H1 (cell line): ENCODE measurements at regions not wholly inside any gene's neighbourhood (a gene's known extent, or its start where the extent isn't known, plus 50 kb on each side); places are given as distances from the start of the nearest gene placed in this dataset.

Experiments used
- CTCF ChIA-PET: fragments of 300-600 bp; sonication (Branson Sonifier 250); formaldehyde crosslinking; loops from one replicate; lab custom pipeline; 2021; ENCODE audit not compliant: partially characterized antibody; lab: Charles Lee
- POLR2A ChIA-PET: fragments of 300-600 bp; sonication (Branson Sonifier 250); formaldehyde crosslinking; loops from one replicate; lab custom pipeline; 2021; ENCODE audit warnings: inconsistent platforms; ENCODE audit not compliant: partially characterized antibody; lab: Charles Lee
- DNase-seq, 2 experiments: peaks; one replicate each; pipeline versions ENCODE4 v3.0.0 to v3.0.0-alpha.2; 2010 to 2022; ENCODE audit warnings: low spot score in 2 of 2, low read depth in 1 of 2, mixed read lengths in 1 of 2
- FAIRE-seq: peaks from 2 replicates; lab custom pipeline; 2011; peaks lifted over from hg19 to GRCh38; lab: Jason Lieb, UNC
- H2AFZ ChIP-seq: 2 replicates; pipeline ENCODE4 v1.8.1; 2012; ENCODE audit warnings: low read length, inconsistent platforms
- H2AK5ac ChIP-seq: 2 replicates; pipeline ENCODE4 v1.6.1; 2013; ENCODE audit warnings: low read depth, low read length
- H2BK120ac ChIP-seq: replicated peaks from 2 replicates; pipeline ENCODE3; 2013; ENCODE audit warnings: low read depth, low read length, inconsistent platforms
- H2BK12ac ChIP-seq: 2 replicates; pipeline ENCODE4 v1.6.1; 2013; ENCODE audit warnings: low read depth, low read length
- H2BK15ac ChIP-seq: 2 replicates; pipeline ENCODE4 v1.6.1; 2013; ENCODE audit warnings: low read length
- H2BK20ac ChIP-seq: 2 replicates; pipeline ENCODE4 v1.6.1; 2013; ENCODE audit warnings: low read length
- H2BK5ac ChIP-seq: 2 replicates; pipeline ENCODE4 v1.6.1; 2013; ENCODE audit warnings: low read depth, low read length
- H3K14ac ChIP-seq: 2 replicates; pipeline ENCODE4 v1.6.1; 2013; ENCODE audit warnings: inconsistent platforms; ENCODE audit not compliant: insufficient read length
- H3K18ac ChIP-seq: 2 replicates; pipeline ENCODE4 v1.6.1; 2013; ENCODE audit warnings: low read length; ENCODE audit errors: extremely low read depth
- H3K23ac ChIP-seq: 2 replicates; pipeline ENCODE4 v1.6.1; 2013; ENCODE audit warnings: inconsistent platforms; ENCODE audit not compliant: insufficient read length
- H3K23me2 ChIP-seq: 2 replicates; pipeline ENCODE4 v1.6.1; 2013; ENCODE audit warnings: low read depth, low read length
- H3K27ac ChIP-seq: 2 replicates; pipeline ENCODE4 v1.6.1; 2011; ENCODE audit warnings: low read depth, low read length, inconsistent platforms
- H3K27me3 ChIP-seq, 4 experiments: replicated peaks in 1 of 4; 1 replicate in 1 of 4; 2 replicates in 3 of 4; pipeline versions ENCODE4 v1.6.1 to v1.8.1; 2011 to 2013; ENCODE audit warnings: low read length in 3 of 4, mild to moderate bottlenecking in 3 of 4, inconsistent platforms in 2 of 4, mixed read lengths in 2 of 4, moderate library complexity in 1 of 4; ENCODE audit not compliant: control insufficient read depth in 3 of 4, insufficient read depth in 3 of 4; ENCODE audit errors: extremely low read depth in 1 of 4
- H3K36me3 ChIP-seq, 4 experiments: 2 replicates each; pipeline versions ENCODE4 v1.6.1 to v1.8.1; 2011 to 2013; ENCODE audit warnings: mild to moderate bottlenecking in 4 of 4, low read length in 3 of 4, moderate library complexity in 2 of 4, control low read depth in 1 of 4, inconsistent platforms in 1 of 4; ENCODE audit not compliant: insufficient read depth in 4 of 4, control insufficient read depth in 2 of 4
- H3K4ac ChIP-seq: replicated peaks from 2 replicates; pipeline ENCODE3; 2013; ENCODE audit warnings: low read length, low read depth, mixed read lengths, inconsistent platforms; ENCODE audit not compliant: insufficient read length
- H3K4me1 ChIP-seq, 4 experiments: replicated peaks in 1 of 4; 1 replicate in 1 of 4; 2 replicates in 3 of 4; pipeline versions ENCODE4 v1.6.1 to v1.8.1; 2011 to 2013; ENCODE audit warnings: low read length in 3 of 4, inconsistent platforms in 2 of 4, mixed read lengths in 1 of 4; ENCODE audit not compliant: insufficient read depth in 4 of 4, control insufficient read depth in 3 of 4
- H3K4me2 ChIP-seq, 2 experiments: 2 replicates each; pipeline versions ENCODE4 v1.6.1 to v1.8.1; 2011 to 2013; ENCODE audit warnings: low read depth in 2 of 2, low read length in 2 of 2, control low read depth in 1 of 2, inconsistent platforms in 1 of 2, mild to moderate bottlenecking in 1 of 2; ENCODE audit not compliant: insufficient read depth in 1 of 2
- H3K4me3 ChIP-seq, 4 experiments: fragments of 200-600, 300-600 bp in 1 of 4; sonication (generic), shearing (Covaris generic), sonication (Bioruptor Twin) in 1 of 4; 2 replicates each; pipeline versions ENCODE4 v1.5.1 to v1.8.1; 2011 to 2016; ENCODE audit warnings: low read length in 4 of 4, low read depth in 3 of 4, control low read depth in 2 of 4, inconsistent platforms in 2 of 4, mild to moderate bottlenecking in 2 of 4, mixed read lengths in 1 of 4, moderate library complexity in 1 of 4; ENCODE audit not compliant: insufficient read depth in 2 of 4; ENCODE audit errors: extremely low read depth in 1 of 4
- H3K56ac ChIP-seq: replicated peaks from 2 replicates; pipeline ENCODE3; 2013; ENCODE audit warnings: low read depth, mild to moderate bottlenecking, mixed read lengths, low read length, inconsistent platforms; ENCODE audit not compliant: insufficient read length
- H3K79me1 ChIP-seq: 2 replicates; pipeline ENCODE4 v1.6.1; 2013; ENCODE audit warnings: low read depth, low read length, control low read depth
- H3K79me2 ChIP-seq, 2 experiments: 2 replicates each; pipeline versions ENCODE4 v1.6.1 to v1.8.1; 2012 to 2013; ENCODE audit warnings: low read length in 2 of 2, mild to moderate bottlenecking in 2 of 2, inconsistent platforms in 1 of 2; ENCODE audit not compliant: insufficient read depth in 2 of 2, control insufficient read depth in 1 of 2
- H3K9ac ChIP-seq, 4 experiments: replicated peaks in 1 of 4; 1 replicate in 1 of 4; 2 replicates in 3 of 4; pipeline versions ENCODE4 v1.6.1 to v1.8.1; 2011 to 2013; ENCODE audit warnings: low read depth in 3 of 4, low read length in 3 of 4, control low read depth in 2 of 4, mild to moderate bottlenecking in 2 of 4, moderate library complexity in 2 of 4, inconsistent platforms in 1 of 4; ENCODE audit errors: extremely low read depth in 1 of 4
- H3K9me3 ChIP-seq, 2 experiments: 2 replicates each; pipeline versions ENCODE4 v1.6.1 to v1.8.1; 2012 to 2013; ENCODE audit warnings: mild to moderate bottlenecking in 2 of 2, moderate library complexity in 2 of 2, control low read depth in 1 of 2, inconsistent platforms in 1 of 2, low read depth in 1 of 2, low read length in 1 of 2, mixed read lengths in 1 of 2; ENCODE audit not compliant: insufficient read depth in 2 of 2
- H4K20me1 ChIP-seq, 2 experiments: replicated peaks in 1 of 2; 2 replicates each; pipeline versions ENCODE3 to v1.8.1; 2011 to 2013; ENCODE audit warnings: inconsistent platforms in 2 of 2, low read length in 2 of 2, mild to moderate bottlenecking in 1 of 2; ENCODE audit not compliant: insufficient read depth in 2 of 2, control insufficient read depth in 1 of 2
- H4K5ac ChIP-seq: 2 replicates; pipeline ENCODE4 v1.6.1; 2013; ENCODE audit warnings: low read length, low read depth, mixed read lengths, inconsistent platforms; ENCODE audit not compliant: insufficient read length
- H4K8ac ChIP-seq: 2 replicates; pipeline ENCODE4 v1.8.0; 2013; ENCODE audit warnings: mild to moderate bottlenecking, moderate library complexity, low read length, inconsistent platforms; ENCODE audit not compliant: insufficient read depth; ENCODE audit errors: extremely low read depth
- H4K91ac ChIP-seq: replicated peaks from 2 replicates; pipeline ENCODE3; 2013; ENCODE audit warnings: low read length, mixed read lengths, inconsistent platforms; ENCODE audit not compliant: insufficient read length
- BACH1 ChIP-seq: IDR thresholded peaks from 2 replicates; pipeline ENCODE4 v1.6.1; 2012; ENCODE audit warnings: low read length, improper control_type of control experiment
- CTCF ChIP-seq, 3 experiments: IDR thresholded peaks; 1 replicate in 2 of 3; 2 replicates in 1 of 3; pipeline versions ENCODE4 v1.5.1 to v1.6.1; 2011; ENCODE audit warnings: low read length in 3 of 3, mild to moderate bottlenecking in 3 of 3, inconsistent platforms in 2 of 3, low read depth in 1 of 3, moderate library complexity in 1 of 3; ENCODE audit not compliant: insufficient read depth in 1 of 3; ENCODE audit errors: control extremely low read depth in 1 of 3
- KDM1A ChIP-seq: fragments of 200-600, 300-600 bp; sonication (generic); IDR thresholded peaks from 2 replicates; pipeline ENCODE4 v1.7.1; 2016; ENCODE audit warnings: mild to moderate bottlenecking, low read length, borderline replicate concordance
- MAX ChIP-seq: IDR thresholded peaks from 2 replicates; pipeline ENCODE4 v1.6.1; 2012; ENCODE audit warnings: inconsistent platforms
- WGBS, 2 experiments: shearing (Covaris generic) in 1 of 2; methylation state at CpG; one replicate each; pipeline versions ENCODE4 v1.1.6 to v1.1.7; 2013 to 2015; ENCODE audit warnings: low lambda C conversion rate in 2 of 2, mixed read lengths in 2 of 2, inconsistent platforms in 1 of 2, low coverage in 1 of 2, missing lambda C conversion rate in 1 of 2; ENCODE audit not compliant: insufficient replicate concordance in 2 of 2, insufficient coverage in 1 of 2, insufficient read length in 1 of 2; ENCODE audit errors: extremely low coverage in 1 of 2, missing lambda C conversion rate in 1 of 2; 5-methylcytosine and 5-hydroxymethylcytosine counted together

- Histone ChIP-seq H3K23ac (no peak overlapping the region), H3K4me2 (no peak overlapping the region), H2BK15ac (no peak overlapping the region), H2BK120ac (no peak overlapping the region), H3K27me3 (no peaks in the 10 kb centered on the region), H4K91ac (no peak overlapping the region), H3K4ac (no peak overlapping the region), H3K27ac (no peak overlapping the region), H4K8ac (no peak overlapping the region), H3K79me2 (no peaks in the 10 kb centered on the region), H4K20me1 (no peaks in the 10 kb centered on the region), H3K36me3 (no peaks in the 10 kb centered on the region), H2AFZ (no peak overlapping the region), H3K9me3 (no peaks in the 10 kb centered on the region), H2AK5ac (no peak overlapping the region), H3K14ac (no peak overlapping the region), H3K56ac (no peak overlapping the region), H3K4me1 (peaks cover 0 to 12% (median 2%) of the 10 kb centered on the region in 4 experiments; a peak in 3 of 7 replicates), H3K18ac (no peak overlapping the region), H2BK12ac (peak overlapping the region; percentile 65; the same call in 1 of the 2 replicates), H3K9ac (no peak overlapping the region), H3K23me2 (no peaks in the 10 kb centered on the region), H3K79me1 (no peaks in the 10 kb centered on the region), H4K5ac (no peak overlapping the region), H3K4me3 (no peak overlapping the region), H2BK20ac (peak overlapping the region; percentile 52; the same call in 1 of the 2 replicates), H2BK5ac (peak overlapping the region; percentile 20; the same call in 1 of the 2 replicates)
- CTCF ChIA-PET = interaction anchor here (1.0 to 3.9 kb wide), 6 partner anchors 11 to 371 kb away, joined by 3 to 31 read pairs (median 4); no protein-coding TSS in a partner anchor
- WGBS, 2 experiments = 94% methylated on average over 3 of the region's 3 CpGs; no CpG with 5 or more reads in 1 of the 2 experiments
- FAIRE-seq = no peak
- TF ChIP-seq MAX (no peak), CTCF (IDR thresholded peaks at IDR 0.05; ENCODE audit: control extremely low read depth in 1 of 3, insufficient read depth in 1 of 3, low read depth in 1 of 3, low read length in 3 of 3) (no peak), BACH1 (no peak), KDM1A (no peak)
- POLR2A ChIA-PET = no interaction called here
- no peak for DNase-seq
Measured at GRCh38 chr5:34526682-34527305, 129.3 kb upstream of the RAI14 start.
